HG03280 (cell line): ENCODE measurements at regions not wholly inside any gene's neighbourhood (a gene's known extent, or its start where the extent isn't known, plus 50 kb on each side); places are given as distances from the start of the nearest gene placed in this dataset.

ENCODE experiments used
- ATAC-seq: cut with Tn5 transposase; IDR thresholded peaks from one replicate; pipeline ENCODE4 v1.9.1; 2021; ENCODE audit warnings: mild to moderate bottlenecking, moderate library complexity; ENCODE audit not compliant: unreplicated experiment

- no peak for ATAC-seq
Measured at GRCh38 chr2:7281231-7282201, 364.3 kb downstream of the RNF144A start.

DNA sequence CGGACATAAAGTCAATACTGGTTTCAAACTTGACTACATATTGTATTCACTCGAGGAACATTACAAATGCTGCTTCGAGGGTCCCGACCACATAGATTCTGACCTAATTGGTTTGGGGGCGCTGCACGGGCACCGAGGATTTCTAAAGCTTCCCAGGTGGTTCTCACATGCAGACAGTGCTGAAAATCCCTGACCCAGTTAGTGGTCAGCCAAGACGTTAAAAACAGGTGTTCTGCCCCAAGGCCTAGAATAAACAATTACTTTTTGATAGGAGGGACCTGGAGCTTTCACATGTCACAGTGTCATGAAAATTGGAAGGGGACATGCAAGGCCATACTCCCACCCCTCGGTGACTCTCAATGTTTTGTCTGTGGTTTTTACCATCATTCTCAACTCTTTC is 368.9 kb downstream of the RNF144A start:
- ATAC-seq: no peak

- no peak for ATAC-seq
Measured at GRCh38 chr2:7288484-7288883, 371.3 kb downstream of the RNF144A start.

GRCh38 chr2:7289697-7290096 is 372.5 kb downstream of the RNF144A start:
- no peak for ATAC-seq

DNA sequence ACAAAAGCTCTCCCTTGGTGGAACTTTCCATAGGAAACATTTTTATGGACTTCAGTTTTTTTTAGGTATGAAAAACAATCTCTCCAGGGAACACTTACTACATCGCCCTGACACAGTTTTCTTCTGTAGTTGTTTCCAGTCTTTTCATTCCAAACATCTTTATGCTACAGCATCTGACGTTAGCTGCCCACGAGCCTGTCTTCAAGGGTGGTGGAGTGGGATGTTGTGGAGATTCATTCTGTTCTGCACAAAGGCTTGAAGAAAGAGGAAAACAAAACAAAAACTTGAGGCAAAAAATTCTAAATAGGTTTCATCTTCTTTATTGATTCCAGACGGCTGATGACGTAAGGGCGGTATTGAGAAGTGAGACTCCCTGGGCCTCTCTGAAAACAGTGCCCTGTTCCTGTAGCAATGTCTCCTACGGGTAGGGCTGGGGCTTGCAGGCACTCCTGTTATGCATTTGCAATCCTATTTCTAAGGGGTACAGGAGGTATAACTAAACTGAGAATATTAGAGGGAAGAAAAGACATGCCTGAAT is 375.0 kb downstream of the RNF144A start:
- no peak for ATAC-seq

- ATAC-seq: no peak
Measured at GRCh38 chr2:7309582-7309981, 392.4 kb downstream of the RNF144A start.

GRCh38 chr2:7324706-7325105 is 407.5 kb downstream of the RNF144A start:
- ATAC-seq: no peak

DNA sequence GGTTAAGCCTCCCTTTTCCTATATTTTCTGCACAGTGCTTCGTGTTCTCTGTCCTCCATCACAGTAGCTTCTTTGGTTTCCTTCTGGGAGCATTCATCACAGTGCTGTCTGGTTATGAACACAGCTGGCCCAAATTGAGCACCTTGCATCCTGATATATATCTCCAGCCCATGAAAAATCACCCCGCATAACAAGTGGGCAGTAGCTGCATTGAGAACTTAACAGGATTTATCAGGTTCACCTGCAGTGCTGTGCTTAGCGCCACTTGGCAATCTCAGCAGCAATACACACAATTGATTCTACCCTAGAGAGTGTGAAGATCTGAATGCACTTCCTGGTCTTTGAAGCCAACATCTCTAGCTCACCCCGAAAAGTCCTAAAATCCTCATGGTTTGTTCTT is 408.0 kb downstream of the RNF144A start:
- no peak for ATAC-seq

- no peak for ATAC-seq
Measured at GRCh38 chr2:7329465-7329864, 412.3 kb downstream of the RNF144A start.

GRCh38 chr2:7333189-7333765 is 416.1 kb downstream of the RNF144A start:
- no peak for ATAC-seq

- no peak for ATAC-seq
Measured at GRCh38 chr2:7333960-7334493, 416.8 kb downstream of the RNF144A start.

DNA sequence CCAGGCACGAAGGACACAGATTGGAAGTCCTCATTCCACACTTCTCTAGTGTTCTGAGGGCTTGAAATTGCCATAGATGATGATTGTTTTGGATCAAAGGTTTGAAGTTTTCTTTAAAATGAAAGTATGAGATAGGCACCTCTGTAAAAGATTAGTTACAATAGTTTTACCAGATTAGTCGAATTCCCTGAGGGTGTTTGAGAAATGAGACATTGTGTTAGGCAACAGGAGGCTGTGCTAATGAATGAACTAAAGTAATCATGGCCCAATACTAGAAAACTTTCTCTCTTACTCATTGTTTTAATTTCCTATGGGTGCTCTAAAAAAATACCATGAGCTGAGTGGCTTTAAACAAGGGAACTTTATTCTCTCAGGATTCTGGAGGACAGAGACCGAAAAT is 421.7 kb downstream of the RNF144A start:
- ATAC-seq: no peak

DNA sequence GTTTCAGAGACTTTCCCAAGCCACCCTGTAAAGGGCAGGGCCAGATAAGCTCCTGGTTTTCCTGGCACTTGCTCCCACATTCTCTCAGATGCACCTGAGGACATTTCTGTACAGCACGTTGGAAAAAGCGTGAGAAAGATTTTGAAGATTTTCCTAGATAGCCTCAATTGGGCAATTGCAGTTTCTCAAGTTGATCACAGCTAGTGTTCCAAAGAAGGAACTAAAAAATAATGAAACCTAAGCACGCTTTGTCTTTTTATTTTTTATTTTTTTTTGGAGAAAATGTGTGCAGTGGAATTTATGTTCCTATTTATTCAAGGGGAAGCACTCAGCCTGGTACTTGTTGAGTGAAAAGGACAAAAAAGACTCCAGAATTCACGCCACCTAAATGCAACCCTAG is 429.1 kb downstream of the RNF144A start:
- no peak for ATAC-seq

DNA sequence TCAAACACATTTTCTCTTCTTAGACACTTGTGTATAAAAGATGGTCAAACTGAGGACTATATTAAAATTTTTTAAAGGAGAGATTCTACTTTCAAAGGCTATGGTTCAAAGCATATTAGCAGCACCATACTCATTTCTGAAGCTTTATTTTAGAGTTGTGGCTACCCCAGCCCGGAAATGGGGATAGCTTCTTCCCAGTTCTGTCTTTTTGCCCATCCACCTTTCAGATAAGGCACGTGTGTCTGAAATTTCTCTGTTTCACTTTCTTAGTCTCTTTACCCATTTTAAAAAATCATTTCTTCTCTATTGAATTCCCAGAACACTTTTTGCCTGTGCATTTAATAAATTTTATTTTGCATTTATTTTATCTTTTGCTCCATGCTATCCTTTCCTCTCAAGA is 431.5 kb downstream of the RNF144A start:
- no peak for ATAC-seq

DNA sequence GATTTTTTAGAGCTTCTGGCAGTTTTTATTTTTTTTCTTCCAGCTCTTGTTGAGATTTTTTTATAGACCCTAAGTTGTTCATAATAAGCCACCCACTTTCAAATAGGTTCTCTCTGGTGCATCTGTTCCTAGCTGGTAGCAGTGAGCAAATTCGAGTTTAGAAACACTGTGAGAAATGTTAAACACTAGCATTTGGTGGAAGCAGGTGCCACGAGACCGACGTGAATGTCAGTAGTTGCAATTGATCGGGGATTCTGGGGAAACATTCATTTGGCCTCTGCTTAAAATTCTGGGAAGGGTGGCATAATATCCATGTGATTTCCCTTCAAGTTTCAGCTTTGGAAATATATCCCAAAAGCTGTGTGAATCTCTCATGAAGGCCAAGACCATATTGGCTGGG is 435.0 kb downstream of the RNF144A start:
- no peak for ATAC-seq

DNA sequence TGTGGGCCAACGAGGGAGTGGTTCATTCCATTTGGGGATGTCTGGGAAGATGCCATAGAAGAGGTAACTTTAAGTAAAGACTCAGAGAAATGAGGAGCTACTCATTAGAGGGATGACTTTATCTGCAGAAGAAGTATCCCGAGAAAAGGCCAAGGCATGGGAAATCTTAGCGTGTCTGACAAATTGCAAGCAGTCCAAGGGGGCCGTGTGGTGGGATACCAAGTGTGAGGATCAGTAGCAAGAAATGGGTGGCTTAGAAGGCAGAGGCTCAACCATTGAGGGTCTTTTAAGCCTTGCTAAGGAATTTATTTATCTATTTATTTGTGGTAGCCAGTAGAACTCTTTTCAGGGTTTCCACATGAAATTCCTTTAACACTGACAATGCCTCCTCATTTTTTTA is 436.4 kb downstream of the RNF144A start:
- ATAC-seq: no peak

DNA sequence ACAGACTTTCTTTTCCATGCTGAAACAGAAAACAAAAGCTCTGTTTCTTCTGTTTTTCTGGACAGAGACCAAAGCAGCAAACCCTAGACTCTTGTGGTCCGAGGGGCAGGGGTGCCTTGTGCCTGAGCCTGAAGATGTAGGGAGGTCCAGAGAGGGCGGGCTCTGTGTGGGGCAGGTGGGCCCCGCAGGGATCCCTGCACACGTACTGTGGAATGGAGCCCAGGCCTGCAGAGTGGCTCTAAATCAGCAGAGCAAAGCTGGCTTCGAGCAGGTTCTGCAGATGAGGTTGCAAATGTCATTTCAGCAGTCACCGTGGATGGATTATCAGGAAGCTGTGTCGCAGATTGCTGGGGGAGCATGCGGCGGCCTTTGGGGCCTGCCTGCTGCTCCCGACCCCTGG is 438.6 kb downstream of the RNF144A start:
- ATAC-seq: no peak

DNA sequence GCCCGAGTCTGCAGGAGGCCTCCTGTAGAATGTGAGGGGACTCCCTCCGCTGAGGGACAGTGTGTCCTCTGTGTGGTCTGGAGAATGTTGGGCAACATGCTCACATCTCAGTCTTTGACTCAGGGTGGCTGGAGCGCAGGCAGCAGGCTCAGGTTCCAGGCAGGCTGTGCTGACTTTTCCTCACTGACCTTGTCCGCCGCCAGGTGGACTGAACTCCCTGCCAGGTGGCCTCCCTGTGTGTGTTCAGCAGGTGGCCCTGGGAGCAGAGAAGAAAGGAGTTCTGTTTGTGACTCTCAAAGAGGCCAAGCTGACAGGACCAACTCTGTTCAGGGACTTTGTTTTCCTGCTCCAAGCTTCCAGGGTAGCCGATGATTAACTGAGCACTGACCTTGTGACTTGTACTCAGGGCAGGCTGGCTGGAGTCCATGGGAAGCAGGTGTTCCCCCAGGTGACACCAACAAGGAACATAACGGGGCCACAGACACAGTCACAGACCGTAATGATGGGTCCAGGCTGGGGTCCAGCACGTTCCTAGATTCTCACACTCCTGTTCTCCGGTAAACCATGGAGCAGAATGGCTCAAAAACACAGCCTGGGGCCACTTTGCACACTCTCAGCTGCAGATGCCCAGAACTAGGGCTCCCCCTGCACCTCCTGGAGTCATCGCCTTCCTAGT is 439.8 kb downstream of the RNF144A start:
- ATAC-seq: no peak

- no peak for ATAC-seq
Measured at GRCh38 chr2:7357993-7358392, 440.8 kb downstream of the RNF144A start.

DNA sequence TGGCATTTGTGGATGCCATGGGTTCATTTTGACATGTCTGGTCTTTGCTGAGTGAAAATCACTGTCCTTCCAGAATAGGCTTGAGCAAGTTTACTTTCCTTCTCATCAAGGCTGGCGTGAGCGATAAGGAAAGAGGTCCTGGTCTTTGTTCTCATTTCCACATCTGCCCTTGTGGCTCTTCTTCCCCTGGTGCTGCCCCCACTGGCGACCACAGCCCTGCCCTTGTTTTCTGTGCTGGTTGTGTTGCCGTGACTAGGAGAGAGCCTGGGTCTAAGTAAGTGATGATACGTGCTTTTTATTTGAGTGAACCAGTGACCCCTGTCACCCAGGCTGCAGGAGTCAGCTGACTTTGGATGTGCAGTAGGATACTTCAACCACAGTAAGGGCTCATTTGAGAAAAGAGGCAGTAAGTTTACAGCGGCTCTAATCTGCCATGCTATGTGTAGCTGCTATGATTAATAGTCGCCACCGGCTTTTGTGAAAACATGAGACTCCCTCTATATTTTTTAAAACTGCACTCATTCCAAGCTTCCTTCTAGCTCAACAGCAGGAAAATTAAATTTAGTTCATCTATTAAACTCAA is 441.7 kb downstream of the RNF144A start:
- ATAC-seq: no peak

GRCh38 chr2:7363906-7364305 is 446.7 kb downstream of the RNF144A start:
- no peak for ATAC-seq
